ENCODE measurements at regions not wholly inside any gene's neighbourhood (a gene's known extent, or its start where the extent isn't known, plus 50 kb on each side); places are given as distances from the start of the nearest gene placed in this dataset.
"Not testable (repeated sequence)": the region's sequence is repeated elsewhere in the genome, so short reads cannot be mapped to it uniquely, and the experiment has no call there.

- DNase-seq: no peak
These were observed 50.2 kb upstream of the SNAPC3 start for GRCh38 chr9:15372455-15372854.

- no peak for DNase-seq
These were observed 51.2 kb upstream of the SNAPC3 start for GRCh38 chr9:15371448-15371845.

GRCh38 chr9:15370466-15371447 lies 51.9 kb upstream of the SNAPC3 start:
- peak in 1 of 2 donors; percentile 46 for DNase-seq

- no peak for DNase-seq
These were observed 52.8 kb upstream of the SNAPC3 start for GRCh38 chr9:15369871-15370270.

GRCh38 chr9:15369238-15369637 lies 53.4 kb upstream of the SNAPC3 start:
- DNase-seq: no peak

- not testable (repeated sequence) for DNase-seq
These were observed 57.6 kb upstream of the SNAPC3 start for GRCh38 chr9:15364975-15365553.

GRCh38 chr9:15361737-15362136 lies 54.7 kb upstream of the TTC39B start:
- no peak for DNase-seq

- DNase-seq: no peak
These were observed 50.1 kb upstream of the TTC39B start for GRCh38 chr9:15357050-15357653.

Data from hippocampal formation (tissue), 2 donors.